Mammary epithelial cell (primary cell): ENCODE measurements at regions not wholly inside any gene's neighbourhood (a gene's known extent, or its start where the extent isn't known, plus 50 kb on each side); places are given as distances from the start of the nearest gene placed in this dataset.

ENCODE experiments used
- EZH2 ChIP-seq: IDR thresholded peaks from 2 replicates; pipeline ENCODE4 v1.6.1; 2012; ENCODE audit warnings: low read length, inconsistent platforms, borderline replicate concordance
- TF ChIP-seq, protein P1 (sequence below), 2 donors: IDR thresholded peaks in 1 of 2; conservative IDR thresholded peaks in 1 of 2; 2 replicates each; pipeline ENCODE4 v1.5.1; 2011 to 2012; ENCODE audit warnings: inconsistent platforms in 2 of 2, low read length in 2 of 2, mild to moderate bottlenecking in 2 of 2, control low read depth in 1 of 2, low read depth in 1 of 2; ENCODE audit not compliant: insufficient read depth in 1 of 2; ENCODE audit errors: extremely low read depth in 1 of 2

DNA sequence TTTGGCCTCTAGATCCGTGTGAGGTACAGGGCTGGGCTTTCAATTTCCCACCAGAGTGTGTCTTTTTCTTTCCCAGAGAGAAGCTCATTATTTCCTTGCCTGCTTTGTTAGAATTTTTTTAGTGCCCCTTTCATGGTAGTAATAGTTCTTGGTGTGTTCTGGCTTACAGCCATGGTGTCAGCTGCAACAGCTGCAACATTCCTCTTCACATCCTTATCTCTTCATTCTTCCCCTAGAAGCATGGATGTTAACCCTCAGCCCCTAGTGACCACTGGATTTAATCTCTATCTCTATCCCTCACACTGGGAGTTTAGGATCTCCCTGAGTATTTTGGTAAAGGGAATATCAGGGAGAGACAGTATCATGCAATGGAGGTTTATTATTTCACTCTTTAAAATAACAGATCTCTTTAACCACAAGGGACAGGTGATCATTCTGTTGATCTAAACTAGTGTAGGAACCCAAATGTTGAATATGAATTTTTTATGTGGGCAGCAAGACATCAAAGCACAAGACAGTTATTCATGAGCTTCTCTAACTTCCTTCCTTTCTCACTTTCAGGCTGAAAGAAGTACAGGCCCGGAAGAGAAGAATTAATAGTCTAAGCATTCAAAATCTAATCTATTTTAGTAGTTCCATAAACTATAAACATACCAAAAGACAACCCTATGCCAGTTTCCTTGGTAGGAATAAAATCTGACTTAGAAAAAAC lies 160.2 kb downstream of the FAM170A start:
- TF ChIP-seq, protein P1, sequence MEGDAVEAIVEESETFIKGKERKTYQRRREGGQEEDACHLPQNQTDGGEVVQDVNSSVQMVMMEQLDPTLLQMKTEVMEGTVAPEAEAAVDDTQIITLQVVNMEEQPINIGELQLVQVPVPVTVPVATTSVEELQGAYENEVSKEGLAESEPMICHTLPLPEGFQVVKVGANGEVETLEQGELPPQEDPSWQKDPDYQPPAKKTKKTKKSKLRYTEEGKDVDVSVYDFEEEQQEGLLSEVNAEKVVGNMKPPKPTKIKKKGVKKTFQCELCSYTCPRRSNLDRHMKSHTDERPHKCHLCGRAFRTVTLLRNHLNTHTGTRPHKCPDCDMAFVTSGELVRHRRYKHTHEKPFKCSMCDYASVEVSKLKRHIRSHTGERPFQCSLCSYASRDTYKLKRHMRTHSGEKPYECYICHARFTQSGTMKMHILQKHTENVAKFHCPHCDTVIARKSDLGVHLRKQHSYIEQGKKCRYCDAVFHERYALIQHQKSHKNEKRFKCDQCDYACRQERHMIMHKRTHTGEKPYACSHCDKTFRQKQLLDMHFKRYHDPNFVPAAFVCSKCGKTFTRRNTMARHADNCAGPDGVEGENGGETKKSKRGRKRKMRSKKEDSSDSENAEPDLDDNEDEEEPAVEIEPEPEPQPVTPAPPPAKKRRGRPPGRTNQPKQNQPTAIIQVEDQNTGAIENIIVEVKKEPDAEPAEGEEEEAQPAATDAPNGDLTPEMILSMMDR (conservative IDR thresholded peaks at IDR 0.05 in 1 of 2, IDR thresholded peaks at IDR 0.05 in 1 of 2; ENCODE audit: extremely low read depth in 1 of 2, insufficient read depth in 1 of 2, low read depth in 1 of 2, low read length in 2 of 2): no peak
- no peak for TF ChIP-seq EZH2
